Activated CD8-positive, alpha-beta memory T cell treated with anti-CD3 and anti-CD28 coated beads for 1 hour (primary cell): ENCODE measurements at regions not wholly inside any gene's neighbourhood (a gene's known extent, or its start where the extent isn't known, plus 50 kb on each side); places are given as distances from the start of the nearest gene placed in this dataset.
"Not testable (repeated sequence)": the region's sequence is repeated elsewhere in the genome, so short reads cannot be mapped to it uniquely, and the experiment has no call there.

Source experiments
- DNase-seq, 2 donors: peaks; one replicate each; pipeline ENCODE4 v3.0.0-alpha.2; 2020; ENCODE audit warnings: low read depth in 1 of 2; ENCODE audit errors: extremely low read depth in 1 of 2

GRCh38 chr13:52324831-52325230, 81.1 kb downstream of the THSD1 start:
- DNase-seq, result not testable (repeated sequence)

- DNase-seq, result no peak
Observed at GRCh38 chr13:52319876-52320275, 86.1 kb downstream of the THSD1 start.

- not testable (repeated sequence) for DNase-seq
Observed at GRCh38 chr13:52309833-52310232, 96.1 kb downstream of the THSD1 start.

- DNase-seq, result not testable (repeated sequence)
Observed at GRCh38 chr13:52306336-52306735, 99.6 kb downstream of the THSD1 start.

GRCh38 chr13:52303098-52303497, 102.9 kb downstream of the THSD1 start:
- not testable (repeated sequence) for DNase-seq

GRCh38 chr13:52302688-52303087, 103.3 kb downstream of the THSD1 start:
- not testable (repeated sequence) for DNase-seq

GRCh38 chr13:52301810-52302400, 104.1 kb downstream of the THSD1 start:
- DNase-seq, result not testable (repeated sequence)

- DNase-seq, result not testable (repeated sequence)
Observed at GRCh38 chr13:52298079-52298661, 107.8 kb downstream of the THSD1 start.

- not testable (repeated sequence) for DNase-seq
Observed at GRCh38 chr13:52288891-52289290, 117.1 kb downstream of the THSD1 start.

- DNase-seq, result not testable (repeated sequence)
Observed at GRCh38 chr13:52281387-52281786, 122.0 kb upstream of the NEK3 start.

- not testable (repeated sequence) for DNase-seq
Observed at GRCh38 chr13:52279408-52279807, 120.0 kb upstream of the NEK3 start.

- DNase-seq, result not testable (repeated sequence)
Observed at GRCh38 chr13:52254299-52254698, 94.9 kb upstream of the NEK3 start.

- not testable (repeated sequence) for DNase-seq
Observed at GRCh38 chr13:52240752-52241151, 81.4 kb upstream of the NEK3 start.

- peak in 1 of 2 donors; percentile 1 for DNase-seq
Observed at GRCh38 chr13:52235900-52236595, 76.7 kb upstream of the NEK3 start.

GRCh38 chr13:52234928-52235327, 75.5 kb upstream of the NEK3 start:
- not testable (repeated sequence) for DNase-seq

- not testable (repeated sequence) for DNase-seq
Observed at GRCh38 chr13:52223063-52223462, 63.7 kb upstream of the NEK3 start.

GRCh38 chr13:52213920-52214319, 54.5 kb upstream of the NEK3 start:
- not testable (repeated sequence) for DNase-seq

- DNase-seq, result not testable (repeated sequence)
Observed at GRCh38 chr13:52212886-52213285, 53.5 kb upstream of the NEK3 start.

GRCh38 chr13:52211416-52211776, 52.0 kb upstream of the NEK3 start:
- DNase-seq, result not testable (repeated sequence)

- not testable (repeated sequence) for DNase-seq
Observed at GRCh38 chr13:52210564-52211415, 51.4 kb upstream of the NEK3 start.
